ENCODE measurements at regions not wholly inside any gene's neighbourhood (a gene's known extent, or its start where the extent isn't known, plus 50 kb on each side); places are given as distances from the start of the nearest gene placed in this dataset.

DNA sequence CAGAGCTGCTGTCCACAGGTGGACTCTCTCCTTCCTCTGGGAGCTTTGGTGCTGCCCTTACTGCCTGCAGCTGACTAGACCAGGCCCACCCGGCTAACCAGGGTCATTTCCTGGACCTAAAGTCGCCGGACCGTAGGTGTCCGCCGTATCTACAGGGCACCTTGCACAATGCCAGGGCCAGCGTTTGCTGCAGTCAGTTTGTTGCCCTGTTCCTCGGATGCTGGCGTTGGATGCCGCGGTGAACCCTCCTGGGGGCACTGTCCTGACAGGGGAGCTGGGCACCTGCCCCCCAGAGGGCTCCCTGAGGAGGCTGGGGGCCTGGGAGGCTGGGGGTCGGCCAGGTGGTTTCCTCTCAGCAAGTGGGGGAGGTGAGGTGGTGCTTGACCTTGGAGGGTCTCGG lies 96.6 kb downstream of the UNCX start (continued):
- TF ChIP-seq ZNF512 (CRISPR knock-in tag; IDR thresholded peaks at IDR 0.05; ENCODE audit: borderline replicate concordance) = no peak
- TF ChIP-seq, protein P1, sequence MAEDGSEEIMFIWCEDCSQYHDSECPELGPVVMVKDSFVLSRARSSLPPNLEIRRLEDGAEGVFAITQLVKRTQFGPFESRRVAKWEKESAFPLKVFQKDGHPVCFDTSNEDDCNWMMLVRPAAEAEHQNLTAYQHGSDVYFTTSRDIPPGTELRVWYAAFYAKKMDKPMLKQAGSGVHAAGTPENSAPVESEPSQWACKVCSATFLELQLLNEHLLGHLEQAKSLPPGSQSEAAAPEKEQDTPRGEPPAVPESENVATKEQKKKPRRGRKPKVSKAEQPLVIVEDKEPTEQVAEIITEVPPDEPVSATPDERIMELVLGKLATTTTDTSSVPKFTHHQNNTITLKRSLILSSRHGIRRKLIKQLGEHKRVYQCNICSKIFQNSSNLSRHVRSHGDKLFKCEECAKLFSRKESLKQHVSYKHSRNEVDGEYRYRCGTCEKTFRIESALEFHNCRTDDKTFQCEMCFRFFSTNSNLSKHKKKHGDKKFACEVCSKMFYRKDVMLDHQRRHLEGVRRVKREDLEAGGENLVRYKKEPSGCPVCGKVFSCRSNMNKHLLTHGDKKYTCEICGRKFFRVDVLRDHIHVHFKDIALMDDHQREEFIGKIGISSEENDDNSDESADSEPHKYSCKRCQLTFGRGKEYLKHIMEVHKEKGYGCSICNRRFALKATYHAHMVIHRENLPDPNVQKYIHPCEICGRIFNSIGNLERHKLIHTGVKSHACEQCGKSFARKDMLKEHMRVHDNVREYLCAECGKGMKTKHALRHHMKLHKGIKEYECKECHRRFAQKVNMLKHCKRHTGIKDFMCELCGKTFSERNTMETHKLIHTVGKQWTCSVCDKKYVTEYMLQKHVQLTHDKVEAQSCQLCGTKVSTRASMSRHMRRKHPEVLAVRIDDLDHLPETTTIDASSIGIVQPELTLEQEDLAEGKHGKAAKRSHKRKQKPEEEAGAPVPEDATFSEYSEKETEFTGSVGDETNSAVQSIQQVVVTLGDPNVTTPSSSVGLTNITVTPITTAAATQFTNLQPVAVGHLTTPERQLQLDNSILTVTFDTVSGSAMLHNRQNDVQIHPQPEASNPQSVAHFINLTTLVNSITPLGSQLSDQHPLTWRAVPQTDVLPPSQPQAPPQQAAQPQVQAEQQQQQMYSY (CRISPR knock-in tag; IDR thresholded peaks at IDR 0.05) = no peak
- TF ChIP-seq PRRX2 (CRISPR knock-in tag; IDR thresholded peaks at IDR 0.05) = no peak

GRCh38 chr7:1329966-1330800 lies 97.5 kb downstream of the UNCX start:
- no peak overlapping the region for H3K4me3 Mint-ChIP-seq
- ATAC-seq (no peak), DNase-seq (ENCODE audit: low spot score) (no peak)
- H3K4me1 Mint-ChIP-seq = no peaks in the 10 kb centered on the region
- H3K27me3 Mint-ChIP-seq (ENCODE audit: low read depth) = no peaks in the 10 kb centered on the region
- no peak for TF ChIP-seq SP1 (CRISPR knock-in tag; conservative IDR thresholded peaks at IDR 0.05)
- H3K36me3 Mint-ChIP-seq = no peaks in the 10 kb centered on the region
- ChIA-PET CTCF (no interaction called here), POLR2A (no interaction called here)
- no peak overlapping the region for H3K27ac Mint-ChIP-seq
- H3K9me3 Mint-ChIP-seq = 0 out of 2 replicates have a peak, but pooled peaks cover 4% of the 10 kb centered on the region

- Mint-ChIP-seq H3K27me3 (ENCODE audit: low read depth) (no peaks in the 10 kb centered on the region), H3K9me3 (0 out of 2 replicates have a peak, but pooled peaks cover 4% of the 10 kb centered on the region), H3K4me1 (no peaks in the 10 kb centered on the region), H3K4me3 (no peak overlapping the region), H3K27ac (no peak overlapping the region), H3K36me3 (no peaks in the 10 kb centered on the region)
- no peak for DNase-seq (ENCODE audit: low spot score)
- POLR2A ChIA-PET = no interaction called here
- no peak for TF ChIP-seq ZNF121 (CRISPR knock-in tag; IDR thresholded peaks at IDR 0.05)
- TF ChIP-seq NFYB (CRISPR knock-in tag; conservative IDR thresholded peaks at IDR 0.05; ENCODE audit: low read depth) = no peak
- no peak for TF ChIP-seq FOXP4 (CRISPR knock-in tag; IDR thresholded peaks at IDR 0.05)
- TF ChIP-seq NFATC4 (CRISPR knock-in tag; IDR thresholded peaks at IDR 0.05) = no peak
- no peak for ATAC-seq
- CTCF ChIA-PET = no interaction called here
Observed at GRCh38 chr7:1330801-1331425, 98.2 kb downstream of the UNCX start.

- no peak for ATAC-seq
- H3K27me3 Mint-ChIP-seq (ENCODE audit: low read depth) = peaks cover 6% of the 10 kb centered on the region
- H3K36me3 Mint-ChIP-seq = peaks cover 4% of the 10 kb centered on the region; the same call in 1 of the 2 replicates
- CTCF ChIA-PET = interaction anchor here (0.8 kb wide), 1 partner anchor 156 kb away, joined by 3 read pairs; no protein-coding TSS in a partner anchor
- no peak overlapping the region for H3K27ac Mint-ChIP-seq
- POLR2A ChIA-PET = no interaction called here
- peaks cover 11% of the 10 kb centered on the region; the same call in 1 of the 2 replicates for H3K9me3 Mint-ChIP-seq
- H3K4me1 Mint-ChIP-seq = no peaks in the 10 kb centered on the region
- no peak overlapping the region for H3K4me3 Mint-ChIP-seq
- DNase-seq (ENCODE audit: low spot score) = no peak
- TF ChIP-seq GABPB1 (CRISPR knock-in tag; IDR thresholded peaks at IDR 0.05) = no peak
- no peak for TF ChIP-seq SOX15 (CRISPR knock-in tag; IDR thresholded peaks at IDR 0.05)
- TF ChIP-seq E2F5 (CRISPR knock-in tag; IDR thresholded peaks at IDR 0.05) = no peak
- no peak for TF ChIP-seq ZNF423 (CRISPR knock-in tag; IDR thresholded peaks at IDR 0.05)
- TF ChIP-seq, protein P2, sequence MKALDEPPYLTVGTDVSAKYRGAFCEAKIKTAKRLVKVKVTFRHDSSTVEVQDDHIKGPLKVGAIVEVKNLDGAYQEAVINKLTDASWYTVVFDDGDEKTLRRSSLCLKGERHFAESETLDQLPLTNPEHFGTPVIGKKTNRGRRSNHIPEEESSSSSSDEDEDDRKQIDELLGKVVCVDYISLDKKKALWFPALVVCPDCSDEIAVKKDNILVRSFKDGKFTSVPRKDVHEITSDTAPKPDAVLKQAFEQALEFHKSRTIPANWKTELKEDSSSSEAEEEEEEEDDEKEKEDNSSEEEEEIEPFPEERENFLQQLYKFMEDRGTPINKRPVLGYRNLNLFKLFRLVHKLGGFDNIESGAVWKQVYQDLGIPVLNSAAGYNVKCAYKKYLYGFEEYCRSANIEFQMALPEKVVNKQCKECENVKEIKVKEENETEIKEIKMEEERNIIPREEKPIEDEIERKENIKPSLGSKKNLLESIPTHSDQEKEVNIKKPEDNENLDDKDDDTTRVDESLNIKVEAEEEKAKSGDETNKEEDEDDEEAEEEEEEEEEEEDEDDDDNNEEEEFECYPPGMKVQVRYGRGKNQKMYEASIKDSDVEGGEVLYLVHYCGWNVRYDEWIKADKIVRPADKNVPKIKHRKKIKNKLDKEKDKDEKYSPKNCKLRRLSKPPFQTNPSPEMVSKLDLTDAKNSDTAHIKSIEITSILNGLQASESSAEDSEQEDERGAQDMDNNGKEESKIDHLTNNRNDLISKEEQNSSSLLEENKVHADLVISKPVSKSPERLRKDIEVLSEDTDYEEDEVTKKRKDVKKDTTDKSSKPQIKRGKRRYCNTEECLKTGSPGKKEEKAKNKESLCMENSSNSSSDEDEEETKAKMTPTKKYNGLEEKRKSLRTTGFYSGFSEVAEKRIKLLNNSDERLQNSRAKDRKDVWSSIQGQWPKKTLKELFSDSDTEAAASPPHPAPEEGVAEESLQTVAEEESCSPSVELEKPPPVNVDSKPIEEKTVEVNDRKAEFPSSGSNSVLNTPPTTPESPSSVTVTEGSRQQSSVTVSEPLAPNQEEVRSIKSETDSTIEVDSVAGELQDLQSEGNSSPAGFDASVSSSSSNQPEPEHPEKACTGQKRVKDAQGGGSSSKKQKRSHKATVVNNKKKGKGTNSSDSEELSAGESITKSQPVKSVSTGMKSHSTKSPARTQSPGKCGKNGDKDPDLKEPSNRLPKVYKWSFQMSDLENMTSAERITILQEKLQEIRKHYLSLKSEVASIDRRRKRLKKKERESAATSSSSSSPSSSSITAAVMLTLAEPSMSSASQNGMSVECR (CRISPR knock-in tag; IDR thresholded peaks at IDR 0.05; ENCODE audit: borderline replicate concordance) = no peak
Observed at GRCh38 chr7:1331561-1332467, 99.1 kb downstream of the UNCX start.

All from WTC11 (cell line).